ENCODE measurements at regions not wholly inside any gene's neighbourhood (a gene's known extent, or its start where the extent isn't known, plus 50 kb on each side); places are given as distances from the start of the nearest gene placed in this dataset.

DNA sequence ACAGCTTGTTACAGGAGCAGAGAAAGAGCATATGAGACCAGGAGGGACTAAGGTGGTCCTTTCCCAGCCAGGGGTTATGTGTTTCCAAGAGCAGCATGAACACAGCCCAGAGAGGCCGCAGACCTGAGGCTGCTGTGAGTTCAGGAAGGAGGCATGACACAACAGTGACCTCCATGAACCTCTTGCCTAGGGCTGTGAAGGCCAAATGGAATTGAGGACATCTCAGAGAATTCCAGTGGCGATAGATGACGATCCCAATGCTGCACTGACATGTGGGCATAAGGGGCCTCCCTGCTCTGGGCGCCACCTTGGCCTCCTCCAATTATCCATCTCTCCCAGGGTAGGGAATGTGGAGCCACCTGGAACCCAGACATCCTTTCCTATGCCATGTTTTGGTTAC is 79.9 kb upstream of the FUCA2 start:
- H3K27ac ChIP-seq (ENCODE audit: low read depth, low read length), result no peak overlapping the region
- TF ChIP-seq CTCF (IDR thresholded peaks at IDR 0.05; ENCODE audit: low read depth, low read length), result no peak
- no peak for DNase-seq (ENCODE audit: low read depth, low spot score)
- ChIA-PET CTCF (no interaction called here), POLR2A (no interaction called here)
- no peaks in the 10 kb centered on the region for H3K27me3 ChIP-seq (ENCODE audit: control insufficient read depth, insufficient read depth, low read length)
- H3K9me3 ChIP-seq (ENCODE audit: control insufficient read depth, insufficient read depth, low read length), result no peaks in the 10 kb centered on the region
- H3K4me3 ChIP-seq (ENCODE audit: low read depth, low read length), result no peak overlapping the region

GRCh38 chr6:143589162-143589561 is 77.6 kb upstream of the FUCA2 start:
- POLR2A ChIA-PET, result no interaction called here

DNA sequence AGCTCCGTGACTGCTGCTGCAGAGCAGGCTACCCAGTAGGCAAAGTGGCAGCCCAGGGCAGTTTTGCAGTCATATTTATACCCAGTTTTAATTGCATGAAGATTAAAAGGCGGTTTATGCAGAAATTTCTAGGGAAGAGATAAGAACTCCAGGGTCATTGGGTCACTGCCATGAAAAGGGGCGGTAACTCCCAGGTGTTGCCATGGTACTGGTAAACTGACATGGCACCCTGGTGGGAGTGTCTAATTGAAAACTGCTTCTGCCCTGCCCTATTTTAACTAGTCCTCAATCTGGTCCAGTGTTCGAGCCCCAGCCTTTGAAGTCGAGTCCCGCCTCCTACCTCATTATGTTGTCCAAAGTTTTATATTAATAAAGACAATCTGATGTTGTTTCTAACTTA is 75.0 kb upstream of the FUCA2 start:
- Histone ChIP-seq H3K9me3 (ENCODE audit: control insufficient read depth, insufficient read depth, low read length) (peaks cover 3% of the 10 kb centered on the region; the same call in 1 of the 2 replicates), H3K27ac (ENCODE audit: low read depth, low read length) (no peak overlapping the region), H3K4me3 (ENCODE audit: low read depth, low read length) (no peak overlapping the region), H3K27me3 (ENCODE audit: control insufficient read depth, insufficient read depth, low read length) (no peaks in the 10 kb centered on the region)
- no peak for DNase-seq (ENCODE audit: low read depth, low spot score)
- no peak for TF ChIP-seq CTCF (IDR thresholded peaks at IDR 0.05; ENCODE audit: low read depth, low read length)
- ChIA-PET CTCF (interaction anchor here (2.2 kb wide), 1 partner anchor 11 kb away, joined by 10 read pairs; no protein-coding TSS in a partner anchor), POLR2A (no interaction called here)

More at GRCh38 chr6:143589162-143589561, 77.6 kb upstream of the FUCA2 start:
- CTCF ChIA-PET, result no interaction called here
- no peak for DNase-seq (ENCODE audit: low read depth, low spot score)
- no peaks in the 10 kb centered on the region for H3K9me3 ChIP-seq (ENCODE audit: control insufficient read depth, insufficient read depth, low read length)
- no peaks in the 10 kb centered on the region for H3K27me3 ChIP-seq (ENCODE audit: control insufficient read depth, insufficient read depth, low read length)
- H3K27ac ChIP-seq (ENCODE audit: low read depth, low read length), result no peak overlapping the region
- H3K4me3 ChIP-seq (ENCODE audit: low read depth, low read length), result no peak overlapping the region
- TF ChIP-seq CTCF (IDR thresholded peaks at IDR 0.05; ENCODE audit: low read depth, low read length), result no peak

DNA sequence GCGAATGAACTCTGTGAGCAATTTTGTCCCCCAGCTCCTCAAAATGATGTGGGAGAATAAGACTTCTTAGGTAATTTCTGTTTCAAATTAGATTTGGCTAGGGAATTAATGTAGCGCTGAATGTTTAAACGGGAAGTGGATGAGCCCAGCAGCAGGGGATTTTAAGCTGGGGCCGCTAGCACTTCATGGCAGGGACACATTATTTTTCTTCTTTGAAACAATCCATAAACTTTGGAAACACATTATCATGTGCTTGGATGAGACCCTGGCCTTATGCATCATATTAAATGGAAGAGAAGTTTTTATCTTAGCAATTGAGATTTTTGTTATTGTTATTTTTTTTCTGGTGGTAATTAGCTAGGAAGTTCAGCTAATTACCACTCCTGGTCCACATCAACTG is 74.2 kb upstream of the FUCA2 start:
- Histone ChIP-seq H3K4me3 (ENCODE audit: low read depth, low read length) (no peak overlapping the region), H3K27ac (ENCODE audit: low read depth, low read length) (no peak overlapping the region), H3K9me3 (ENCODE audit: control insufficient read depth, insufficient read depth, low read length) (peaks cover 9% of the 10 kb centered on the region; the same call in 1 of the 2 replicates), H3K27me3 (ENCODE audit: control insufficient read depth, insufficient read depth, low read length) (no peaks in the 10 kb centered on the region)
- ChIA-PET POLR2A (no interaction called here), CTCF (interaction anchor here (2.2 kb wide), 1 partner anchor 10 kb away, joined by 10 read pairs; no protein-coding TSS in a partner anchor)
- TF ChIP-seq CTCF (IDR thresholded peaks at IDR 0.05; ENCODE audit: low read depth, low read length), result no peak
- DNase-seq (ENCODE audit: low read depth, low spot score), result no peak

DNA sequence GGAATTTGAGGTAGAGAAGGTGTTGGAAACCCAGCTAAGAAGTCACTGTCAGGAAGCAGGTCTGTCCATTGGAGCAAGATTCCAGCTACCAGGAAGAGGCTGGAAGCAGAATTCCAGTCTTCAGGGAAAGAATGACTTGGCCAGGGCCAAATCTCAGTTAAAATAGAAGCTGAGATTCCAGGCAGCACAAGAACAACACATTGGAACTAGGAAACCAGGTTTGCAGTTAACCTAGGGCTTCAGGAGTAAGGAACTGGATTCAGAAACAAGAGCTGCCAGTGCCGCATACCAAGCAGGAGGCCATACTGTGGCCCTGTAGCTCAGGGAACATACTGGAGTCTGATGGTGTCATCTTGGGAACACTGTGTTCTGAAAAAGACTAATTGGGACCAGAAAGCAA is 73.7 kb upstream of the FUCA2 start:
- Histone ChIP-seq H3K4me3 (ENCODE audit: low read depth, low read length) (no peak overlapping the region), H3K9me3 (ENCODE audit: control insufficient read depth, insufficient read depth, low read length) (peaks cover 9% of the 10 kb centered on the region), H3K27ac (ENCODE audit: low read depth, low read length) (no peak overlapping the region), H3K27me3 (ENCODE audit: control insufficient read depth, insufficient read depth, low read length) (no peaks in the 10 kb centered on the region)
- no peak for DNase-seq (ENCODE audit: low read depth, low spot score)
- ChIA-PET POLR2A (no interaction called here), CTCF (interaction anchor here (2.2 kb wide), 1 partner anchor 10 kb away, joined by 10 read pairs; no protein-coding TSS in a partner anchor)
- TF ChIP-seq CTCF (IDR thresholded peaks at IDR 0.05; ENCODE audit: low read depth, low read length), result no peak

Measured in AG04450 (cell line).